ENCODE measurements at regions not wholly inside any gene's neighbourhood (a gene's known extent, or its start where the extent isn't known, plus 50 kb on each side); places are given as distances from the start of the nearest gene placed in this dataset.

DNA sequence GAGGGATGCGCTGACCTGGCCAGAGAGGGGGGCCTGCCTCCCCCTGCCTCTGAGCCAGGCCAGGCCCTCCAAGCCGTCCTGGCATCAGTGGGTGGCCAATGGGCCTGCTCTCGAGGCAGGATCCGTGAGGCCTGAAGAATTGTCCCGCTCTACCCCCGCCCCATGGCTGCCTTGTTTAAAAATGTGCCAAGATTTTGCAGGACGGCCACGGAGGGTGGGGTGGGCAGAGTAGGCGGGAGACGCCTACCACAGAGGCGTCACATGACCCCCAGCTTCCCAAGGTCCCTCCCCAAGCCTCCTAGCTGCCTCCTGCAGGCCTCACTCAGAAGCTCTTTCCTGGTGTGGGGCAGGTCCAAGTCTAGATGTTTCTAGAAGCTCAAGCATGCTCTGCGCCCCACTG lies 69.5 kb downstream of the ENGASE start:
- no peak for DNase-seq

DNA sequence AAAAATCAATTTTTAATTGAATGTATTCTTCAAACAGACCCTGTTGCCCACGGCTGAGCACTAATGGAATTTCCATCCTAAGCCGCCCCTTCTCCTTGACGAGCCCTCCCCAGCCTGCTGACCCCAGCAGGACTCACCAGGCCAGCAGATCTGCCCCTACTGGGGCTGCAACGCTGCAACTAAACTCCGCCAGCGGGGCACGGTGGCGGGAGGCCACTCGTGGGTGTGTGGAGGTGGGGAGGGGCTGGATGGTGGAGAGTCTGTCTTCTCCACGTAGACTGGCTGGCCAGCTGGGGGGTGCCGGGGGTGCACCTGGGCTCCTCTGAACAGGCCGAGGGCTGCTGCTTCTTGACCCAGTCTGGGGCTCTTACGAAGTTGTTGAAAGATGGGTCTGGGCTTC lies 67.8 kb downstream of the ENGASE start:
- DNase-seq: no peak

DNA sequence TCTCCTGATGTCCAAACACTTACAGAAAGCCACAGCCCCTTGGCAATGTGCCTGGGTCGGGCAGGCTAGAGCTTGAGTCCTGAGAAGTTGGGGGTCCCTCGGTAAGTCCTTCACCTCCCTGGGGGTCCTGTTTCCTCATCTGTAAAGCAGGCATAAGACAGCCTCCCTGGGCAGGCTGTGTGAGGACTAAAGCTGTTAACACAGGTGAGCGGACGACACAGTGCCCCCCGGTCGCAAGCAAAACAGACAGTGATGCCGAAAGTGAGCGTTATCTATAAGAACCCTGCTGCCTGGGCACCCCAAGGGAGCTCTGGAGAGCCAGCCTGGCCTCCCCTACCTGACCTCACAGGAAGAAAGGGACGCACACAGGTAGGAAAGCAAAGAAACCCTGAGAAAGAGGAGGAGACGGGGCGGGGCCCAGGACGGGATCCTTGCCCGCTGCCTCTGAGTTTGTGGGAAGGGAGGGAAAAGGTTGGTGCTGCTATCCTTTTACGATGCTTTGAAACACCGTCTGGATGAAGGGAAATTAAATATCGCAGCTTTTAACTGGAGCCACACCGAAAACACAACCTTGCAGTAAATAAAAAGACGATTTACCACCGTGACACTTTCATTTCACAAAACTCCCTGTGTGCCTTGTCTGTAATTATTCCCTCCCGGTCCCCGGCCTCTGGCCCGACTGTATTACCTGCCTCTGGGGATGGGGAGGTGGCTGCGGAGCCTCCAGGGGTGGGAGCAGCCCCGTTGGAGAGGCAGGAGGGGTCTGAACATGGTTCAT lies 67.1 kb downstream of the ENGASE start:
- DNase-seq: no peak

GRCh38 chr17:79138826-79139225 lies 64.2 kb downstream of the ENGASE start:
- DNase-seq: no peak

DNA sequence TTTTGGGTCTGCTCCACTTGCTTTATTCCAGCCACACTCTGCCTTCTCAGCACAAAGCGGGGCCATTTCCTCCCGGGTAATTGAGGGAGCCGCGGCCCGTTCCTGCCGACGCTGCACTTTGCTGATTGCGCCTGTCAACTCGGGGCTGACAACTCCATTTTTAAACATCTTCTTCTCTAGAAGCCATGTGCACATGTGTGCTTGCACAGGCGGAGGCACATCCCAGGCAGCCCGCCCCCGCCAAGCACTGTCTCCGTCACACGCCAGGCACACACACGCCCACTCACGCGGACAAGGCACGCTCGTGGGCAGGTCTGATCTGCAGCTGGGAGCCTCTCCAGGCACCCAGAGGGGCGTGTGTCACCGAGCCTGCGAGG lies 63.2 kb downstream of the ENGASE start:
- no peak for DNase-seq

DNA sequence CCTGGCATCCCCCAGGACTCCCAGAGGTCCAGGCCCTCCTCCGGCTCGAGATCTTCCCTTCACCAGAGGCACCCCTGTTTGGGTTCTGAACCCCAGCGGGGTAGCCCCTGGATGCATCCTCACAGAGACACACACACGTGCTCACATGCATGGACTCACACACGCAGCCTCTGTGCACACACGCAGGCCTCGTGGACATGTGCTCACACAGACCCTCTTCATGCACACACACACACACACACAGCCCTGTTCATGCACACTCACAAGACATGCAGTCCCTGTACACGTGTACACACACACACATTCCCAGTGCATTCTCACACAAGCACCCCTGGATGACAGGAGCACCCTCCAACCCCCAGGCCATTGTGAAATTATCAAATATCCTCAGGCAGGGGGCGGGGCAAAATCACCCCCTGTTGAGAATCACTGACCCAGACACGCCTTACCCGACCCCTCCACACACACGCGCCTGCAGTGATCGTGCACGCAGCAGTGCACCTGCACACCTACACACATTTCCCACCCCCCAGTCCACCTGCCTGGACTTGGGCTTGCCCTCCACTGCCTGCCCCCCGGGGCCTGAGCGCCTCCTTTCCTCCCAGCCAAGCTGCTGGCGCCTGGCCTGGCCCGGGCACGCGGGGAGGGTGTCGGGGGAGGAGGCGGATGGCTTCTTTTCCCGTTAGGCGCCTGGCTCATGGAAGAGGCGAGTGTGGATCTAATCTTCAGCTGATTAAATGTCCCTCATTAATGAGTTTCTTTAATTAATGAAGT lies 62.6 kb downstream of the ENGASE start:
- DNase-seq: no peak

DNA sequence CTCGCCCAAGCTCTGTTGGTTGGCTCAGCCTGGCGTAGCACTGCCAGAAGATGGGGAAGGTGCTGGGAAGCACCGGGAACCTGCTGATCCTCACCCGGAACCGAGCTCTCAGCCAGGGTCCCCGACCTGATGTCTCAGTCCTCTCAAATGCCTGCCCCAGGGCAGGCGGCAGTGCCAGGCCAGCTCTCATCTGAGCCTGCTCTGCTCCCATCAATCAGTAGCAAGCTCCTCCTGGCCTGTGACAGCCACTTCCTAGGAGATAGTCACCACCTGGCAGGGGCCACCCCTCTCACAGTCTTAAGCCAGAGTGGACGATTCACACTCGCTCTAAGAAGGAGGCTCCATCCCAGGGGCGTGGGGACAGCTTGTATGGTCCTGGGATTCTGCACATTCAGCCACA lies 62.0 kb downstream of the ENGASE start:
- DNase-seq: no peak
